Adrenal gland (tissue), 9 donors: ENCODE measurements at regions not wholly inside any gene's neighbourhood (a gene's known extent, or its start where the extent isn't known, plus 50 kb on each side); places are given as distances from the start of the nearest gene placed in this dataset.

ENCODE experiments used
- DNase-seq, 7 donors: peaks; one replicate each; pipeline ENCODE4 v3.0.0-alpha.2; 2019 to 2020
- H3K27ac ChIP-seq, 5 donors: fragments of 200-600 bp; sonication (generic) in 4 of 5; 1 replicate in 3 of 5; 2 replicates in 2 of 5; pipeline versions ENCODE4 v1.5.1 to v1.8.0; 2016 to 2020; ENCODE audit warnings: mild to moderate bottlenecking in 1 of 5
- H3K27me3 ChIP-seq: fragments of 200-600 bp; 2 replicates; pipeline ENCODE4 v1.8.0; 2021
- H3K36me3 ChIP-seq, 2 donors: fragments of 200-600 bp; replicated peaks in 1 of 2; 1 replicate in 1 of 2; 2 replicates in 1 of 2; pipeline versions ENCODE4 v1.5.1 to v1.8.0; 2018 to 2022
- H3K4me1 ChIP-seq, 2 donors: fragments of 200-600 bp; replicated peaks in 1 of 2; 1 replicate in 1 of 2; 2 replicates in 1 of 2; pipeline versions ENCODE4 v1.5.1 to v1.8.0; 2018 to 2021
- H3K4me3 ChIP-seq, 4 donors: fragments of 200-600 bp; sonication (generic) in 3 of 4; one replicate each; pipeline ENCODE4 v1.5.1; 2016 to 2018
- H3K9me3 ChIP-seq, 3 donors: fragments of 200-600 bp; sonication (generic) in 1 of 3; replicated peaks in 1 of 3; 1 replicate in 2 of 3; 2 replicates in 1 of 3; pipeline versions ENCODE4 v1.5.1 to v1.8.0; 2016 to 2021
- POLR2A ChIP-seq, 2 donors: fragments of 450-650 bp; IDR thresholded peaks; one replicate each; pipeline ENCODE4 v1.6.1; 2017; ENCODE audit warnings: antibody characterized with exemption in 2 of 2, mild to moderate bottlenecking in 2 of 2, moderate library complexity in 1 of 2
- WGBS, 4 donors: extraction: QIAGEN DNeasy Blood & Tissue Kit in 2 of 4; methylation state at CpG; one replicate each; pipeline versions ENCODE4 v1.1.5 to v1.1.7; 2013 to 2017; 5-methylcytosine and 5-hydroxymethylcytosine counted together
- intact Hi-C, 2 donors: fragments of 100-400 bp; cut with DNase I; formaldehyde crosslinking; loops; one replicate each; pipeline versions ENCODE4 v1.14.1 to v1.15.0; 2022 to 2023
- TF ChIP-seq, protein P1 (sequence below), 6 experiments: fragments of 450-650 bp in 4 of 6; fragments of 200-600 bp in 2 of 6; sonication (generic) in 1 of 6; IDR thresholded peaks; 1 replicate in 5 of 6; 2 replicates in 1 of 6; pipeline versions ENCODE4 v1.5.1 to v1.8.0; 2016 to 2021; ENCODE audit warnings: antibody characterized with exemption in 6 of 6, mild to moderate bottlenecking in 2 of 6, moderate library complexity in 1 of 6
- donor health status: healthy with polysubstance abuse.
- donor health status: Bipolar disorder and iron deficiency.
- donor health status: DM: yes; HTN: yes; CAD: no.
- donor health status: DM: no; HTN: no; CAD: no.
- donor health status: DM: no; HTN: no; CAD: no.

DNA sequence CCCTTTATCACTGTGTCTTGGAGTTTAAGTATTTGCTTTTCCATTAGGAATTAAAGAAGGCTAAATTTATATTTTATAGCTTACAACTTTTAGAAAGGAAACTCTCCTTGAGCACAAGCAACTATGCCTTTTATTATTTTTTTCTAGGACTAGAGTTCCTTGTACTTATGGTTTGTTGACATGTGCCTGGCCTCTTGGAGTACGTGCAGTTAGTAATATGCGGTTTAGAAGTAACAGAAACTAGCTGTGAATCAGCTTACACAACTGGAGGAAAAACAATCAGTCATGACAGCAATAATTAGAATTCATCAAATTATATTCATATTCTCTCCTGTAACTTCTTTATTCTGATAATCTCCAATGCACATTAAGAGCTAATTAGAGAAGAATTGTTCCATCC is 428.7 kb downstream of the AEBP2 start:
- Histone ChIP-seq H3K27me3 (no peaks in the 10 kb centered on the region), H3K4me3 (no peak overlapping the region), H3K9me3 (no peaks in the 10 kb centered on the region), H3K36me3 (no peaks in the 10 kb centered on the region), H3K27ac (no peak overlapping the region), H3K4me1 (no peaks in the 10 kb centered on the region)
- no peak for TF ChIP-seq POLR2A (IDR thresholded peaks at IDR 0.05)
- DNase-seq, result no peak
- intact Hi-C loops, result no loop called here
- WGBS, 4 donors, result 31 to 83% (median 51%) methylated on average over 2 of the region's 2 CpGs

DNA sequence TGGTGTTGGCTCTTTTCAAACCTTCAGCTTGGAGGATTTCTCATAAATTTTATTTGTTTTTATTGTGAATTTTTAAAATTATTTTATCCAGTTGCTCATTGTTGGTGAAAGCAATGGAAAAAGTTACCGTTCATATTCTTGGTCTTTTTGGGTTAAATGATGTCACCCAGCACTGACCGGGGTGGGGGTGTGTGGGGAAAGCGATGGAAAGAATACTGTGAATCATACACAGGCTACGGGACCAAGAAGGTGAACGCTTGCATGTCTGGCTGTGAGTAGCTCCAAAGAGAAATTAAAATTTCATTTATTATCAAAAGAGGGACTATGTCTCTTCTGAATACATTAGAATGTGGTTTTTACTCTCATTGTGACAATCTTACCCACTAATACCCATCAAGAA is 430.1 kb downstream of the AEBP2 start:
- Histone ChIP-seq H3K9me3 (no peaks in the 10 kb centered on the region), H3K27ac (no peak overlapping the region), H3K27me3 (no peaks in the 10 kb centered on the region), H3K4me1 (no peaks in the 10 kb centered on the region), H3K36me3 (no peaks in the 10 kb centered on the region), H3K4me3 (no peak overlapping the region)
- WGBS, 4 donors, result 71 to 85% (median 81%) methylated on average over 5 of the region's 5 CpGs
- intact Hi-C loops, result no loop called here
- DNase-seq, result no peak
- TF ChIP-seq POLR2A (IDR thresholded peaks at IDR 0.05), result no peak
- TF ChIP-seq, protein P1, sequence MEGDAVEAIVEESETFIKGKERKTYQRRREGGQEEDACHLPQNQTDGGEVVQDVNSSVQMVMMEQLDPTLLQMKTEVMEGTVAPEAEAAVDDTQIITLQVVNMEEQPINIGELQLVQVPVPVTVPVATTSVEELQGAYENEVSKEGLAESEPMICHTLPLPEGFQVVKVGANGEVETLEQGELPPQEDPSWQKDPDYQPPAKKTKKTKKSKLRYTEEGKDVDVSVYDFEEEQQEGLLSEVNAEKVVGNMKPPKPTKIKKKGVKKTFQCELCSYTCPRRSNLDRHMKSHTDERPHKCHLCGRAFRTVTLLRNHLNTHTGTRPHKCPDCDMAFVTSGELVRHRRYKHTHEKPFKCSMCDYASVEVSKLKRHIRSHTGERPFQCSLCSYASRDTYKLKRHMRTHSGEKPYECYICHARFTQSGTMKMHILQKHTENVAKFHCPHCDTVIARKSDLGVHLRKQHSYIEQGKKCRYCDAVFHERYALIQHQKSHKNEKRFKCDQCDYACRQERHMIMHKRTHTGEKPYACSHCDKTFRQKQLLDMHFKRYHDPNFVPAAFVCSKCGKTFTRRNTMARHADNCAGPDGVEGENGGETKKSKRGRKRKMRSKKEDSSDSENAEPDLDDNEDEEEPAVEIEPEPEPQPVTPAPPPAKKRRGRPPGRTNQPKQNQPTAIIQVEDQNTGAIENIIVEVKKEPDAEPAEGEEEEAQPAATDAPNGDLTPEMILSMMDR (IDR thresholded peaks at IDR 0.05), result no peak

DNA sequence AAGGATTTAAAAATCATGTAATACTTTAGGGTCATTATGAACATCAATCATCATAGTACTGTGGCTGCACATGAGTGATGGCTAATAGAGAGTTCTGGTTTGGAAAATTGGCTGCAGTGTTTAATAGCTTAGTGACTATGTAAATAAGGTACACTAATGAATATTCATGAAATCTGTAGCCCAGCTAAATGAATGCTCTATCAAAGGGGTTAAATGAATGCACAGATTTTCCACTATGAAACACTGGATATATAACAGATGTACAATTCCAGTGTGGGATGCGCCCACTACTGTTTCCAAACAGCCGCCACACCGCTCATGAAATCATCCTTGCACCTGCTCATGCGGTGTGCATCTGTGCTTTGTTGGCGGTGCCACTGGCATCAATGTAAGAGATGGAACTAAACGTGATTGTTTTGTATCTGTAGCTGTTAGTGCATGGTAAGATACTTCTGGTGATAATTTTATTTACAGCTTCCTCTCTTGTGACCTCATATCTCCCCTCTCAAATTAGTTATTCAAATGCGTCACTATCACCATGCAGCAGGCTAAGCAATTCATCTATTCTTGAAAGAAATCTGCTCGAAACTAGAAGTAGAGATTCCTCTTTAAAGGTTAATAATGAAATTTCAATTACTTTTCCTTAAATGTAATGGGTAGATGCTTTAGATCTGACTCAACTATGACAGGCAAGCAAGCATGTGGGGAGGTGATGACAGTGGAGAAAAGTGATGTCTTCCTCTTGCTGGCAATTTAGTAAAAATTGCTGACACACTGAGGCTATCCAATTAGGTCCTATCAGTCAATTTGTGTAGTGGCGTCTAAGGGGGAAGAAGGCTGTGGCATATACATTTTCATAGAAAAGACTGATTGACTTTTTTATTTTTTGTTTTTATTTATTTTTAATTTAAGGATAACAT is 433.6 kb downstream of the AEBP2 start:
- TF ChIP-seq, protein P1 (IDR thresholded peaks at IDR 0.05), result no peak
- TF ChIP-seq POLR2A (IDR thresholded peaks at IDR 0.05), result no peak
- Histone ChIP-seq H3K36me3 (no peaks in the 10 kb centered on the region), H3K4me1 (no peaks in the 10 kb centered on the region), H3K4me3 (no peak overlapping the region), H3K9me3 (no peaks in the 10 kb centered on the region), H3K27me3 (no peaks in the 10 kb centered on the region), H3K27ac (no peak overlapping the region)
- no peak for DNase-seq
- WGBS, 4 donors, result 74 to 83% (median 77%) methylated on average over 9 of the region's 9 CpGs
- intact Hi-C loops, result no loop called here

DNA sequence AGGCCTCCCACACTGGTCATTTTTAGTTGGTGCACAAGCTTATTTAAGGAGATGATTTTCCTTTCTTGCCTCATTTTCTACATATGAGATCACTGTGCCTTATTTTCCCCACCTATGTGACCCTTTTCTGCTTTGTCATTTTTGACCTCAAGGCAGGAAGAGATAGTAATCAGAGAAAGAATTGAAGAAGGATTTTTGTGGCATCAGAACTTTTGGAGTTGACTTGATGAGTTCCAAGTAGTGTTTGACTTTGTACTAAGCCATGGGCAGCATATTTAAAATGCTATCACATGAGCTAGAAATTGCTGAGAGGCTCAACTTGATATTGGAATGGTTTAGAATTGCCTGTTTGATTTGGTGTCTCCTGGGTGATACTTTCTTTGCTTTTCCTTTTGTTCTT is 440.8 kb downstream of the AEBP2 start:
- Histone ChIP-seq H3K36me3 (no peaks in the 10 kb centered on the region), H3K27ac (no peak overlapping the region), H3K4me3 (no peak overlapping the region), H3K27me3 (no peaks in the 10 kb centered on the region), H3K9me3 (no peaks in the 10 kb centered on the region), H3K4me1 (no peaks in the 10 kb centered on the region)
- no peak for DNase-seq
- no peak for TF ChIP-seq POLR2A (IDR thresholded peaks at IDR 0.05)
- TF ChIP-seq, protein P1 (IDR thresholded peaks at IDR 0.05), result no peak
- intact Hi-C loops, result no loop called here

DNA sequence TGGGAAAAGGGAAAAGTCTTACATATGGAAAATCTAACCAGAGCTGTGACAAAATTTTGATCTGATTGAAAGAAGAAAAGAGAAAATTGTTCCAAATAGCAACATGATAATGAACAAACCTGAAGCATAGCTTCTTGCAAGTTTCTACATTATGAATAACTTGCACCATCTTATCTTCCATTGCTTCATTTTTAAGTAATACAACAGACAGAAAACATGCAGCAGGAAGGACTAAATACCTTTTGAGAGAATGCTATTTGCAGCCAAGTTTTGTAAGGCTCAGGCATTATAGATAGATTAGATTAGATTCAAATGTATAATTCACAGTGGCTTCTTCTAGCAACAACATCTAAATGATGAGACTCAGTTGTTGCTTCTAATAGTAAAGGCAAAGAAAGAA is 441.4 kb downstream of the AEBP2 start:
- intact Hi-C loops, result no loop called here
- TF ChIP-seq, protein P1 (IDR thresholded peaks at IDR 0.05), result no peak
- TF ChIP-seq POLR2A (IDR thresholded peaks at IDR 0.05), result no peak

More for the DNA sequence above, 441.4 kb downstream of the AEBP2 start:
- Histone ChIP-seq H3K4me3 (no peak overlapping the region), H3K27me3 (no peaks in the 10 kb centered on the region), H3K9me3 (no peaks in the 10 kb centered on the region), H3K4me1 (no peaks in the 10 kb centered on the region), H3K27ac (no peak overlapping the region), H3K36me3 (no peaks in the 10 kb centered on the region)
- DNase-seq, result no peak
